OCI-LY7 (cell line): ENCODE measurements at regions not wholly inside any gene's neighbourhood (a gene's known extent, or its start where the extent isn't known, plus 50 kb on each side); places are given as distances from the start of the nearest gene placed in this dataset.

Source experiments
- CTCF ChIP-seq: fragments of 200-600 bp; sonication (generic); conservative IDR thresholded peaks from 2 replicates; pipeline ENCODE4 v1.5.1; 2014; ENCODE audit warnings: mild to moderate bottlenecking, antibody characterized with exemption, low read length, moderate library complexity, mixed read lengths
- EZH2phosphoT487 ChIP-seq: fragments of 200-600 bp; sonication (generic); IDR thresholded peaks from 2 replicates; pipeline ENCODE4 v1.6.1; 2018; ENCODE audit warnings: low read depth, borderline replicate concordance, mild to moderate bottlenecking, mixed run types, antibody characterized with exemption, low read length, moderate library complexity, mixed read lengths

- TF ChIP-seq CTCF (no peak), EZH2phosphoT487 (no peak)
Observed at GRCh38 chr2:122391726-122392125, 636.3 kb downstream of the TSN start.
